KOPT-K1 (cell line): ENCODE measurements at regions not wholly inside any gene's neighbourhood (a gene's known extent, or its start where the extent isn't known, plus 50 kb on each side); places are given as distances from the start of the nearest gene placed in this dataset.

Source experiments
- H3K27ac ChIP-seq: fragments of 200-600 bp; sonication (generic); 2 replicates; pipeline ENCODE4 v1.5.1; 2016; ENCODE audit warnings: antibody characterized with exemption, mild to moderate bottlenecking, low read depth, low read length; ENCODE audit not compliant: poor library complexity, severe bottlenecking
- H3K36me3 ChIP-seq: fragments of 200-600 bp; sonication (generic); 2 replicates; pipeline ENCODE4 v1.5.1; 2017; ENCODE audit warnings: antibody characterized with exemption, mild to moderate bottlenecking, low read length, moderate library complexity; ENCODE audit not compliant: insufficient read depth
- H3K9me3 ChIP-seq: fragments of 200-600 bp; sonication (generic); 2 replicates; pipeline ENCODE4 v1.5.1; 2017; ENCODE audit warnings: antibody characterized with exemption, low read length, mild to moderate bottlenecking; ENCODE audit not compliant: insufficient read depth, poor library complexity, severe bottlenecking

GRCh38 chr5:133778636-133779035 lies 166.3 kb upstream of the FSTL4 start:
- H3K9me3 ChIP-seq, result no peaks in the 10 kb centered on the region
- no peaks in the 10 kb centered on the region for H3K36me3 ChIP-seq
- H3K27ac ChIP-seq, result no peak overlapping the region

GRCh38 chr5:133777951-133778350 lies 165.6 kb upstream of the FSTL4 start:
- no peaks in the 10 kb centered on the region for H3K9me3 ChIP-seq
- H3K36me3 ChIP-seq, result no peaks in the 10 kb centered on the region
- no peak overlapping the region for H3K27ac ChIP-seq

- Histone ChIP-seq H3K9me3 (peaks cover 5% of the 10 kb centered on the region), H3K36me3 (no peaks in the 10 kb centered on the region)
These were observed 163.4 kb upstream of the FSTL4 start for GRCh38 chr5:133775584-133776304.

GRCh38 chr5:133773247-133774202 lies 161.2 kb upstream of the FSTL4 start:
- Histone ChIP-seq H3K27ac (no peak overlapping the region), H3K36me3 (no peaks in the 10 kb centered on the region), H3K9me3 (peaks cover 5% of the 10 kb centered on the region)

More at GRCh38 chr5:133775584-133776304, 163.4 kb upstream of the FSTL4 start:
- H3K27ac ChIP-seq, result no peak overlapping the region

- H3K27ac ChIP-seq, result no peak overlapping the region
- peaks cover 5% of the 10 kb centered on the region for H3K9me3 ChIP-seq
- no peaks in the 10 kb centered on the region for H3K36me3 ChIP-seq
These were observed 157.5 kb upstream of the FSTL4 start for GRCh38 chr5:133769842-133770241.

GRCh38 chr5:133763744-133764143 lies 151.4 kb upstream of the FSTL4 start:
- Histone ChIP-seq H3K9me3 (no peaks in the 10 kb centered on the region), H3K36me3 (no peaks in the 10 kb centered on the region), H3K27ac (no peak overlapping the region)

GRCh38 chr5:133761632-133762031 lies 149.3 kb upstream of the FSTL4 start:
- no peaks in the 10 kb centered on the region for H3K36me3 ChIP-seq
- no peak overlapping the region for H3K27ac ChIP-seq
- no peaks in the 10 kb centered on the region for H3K9me3 ChIP-seq

GRCh38 chr5:133760532-133760931 lies 148.2 kb upstream of the FSTL4 start:
- no peaks in the 10 kb centered on the region for H3K9me3 ChIP-seq
- H3K36me3 ChIP-seq, result no peaks in the 10 kb centered on the region
- H3K27ac ChIP-seq, result no peak overlapping the region

GRCh38 chr5:133758641-133759040 lies 146.3 kb upstream of the FSTL4 start:
- H3K27ac ChIP-seq, result no peak overlapping the region
- no peaks in the 10 kb centered on the region for H3K9me3 ChIP-seq
- no peaks in the 10 kb centered on the region for H3K36me3 ChIP-seq

GRCh38 chr5:133757396-133757945 lies 145.1 kb upstream of the FSTL4 start:
- H3K36me3 ChIP-seq, result no peaks in the 10 kb centered on the region
- H3K27ac ChIP-seq, result no peak overlapping the region
- no peaks in the 10 kb centered on the region for H3K9me3 ChIP-seq

GRCh38 chr5:133756756-133757155 lies 144.4 kb upstream of the FSTL4 start:
- H3K9me3 ChIP-seq, result no peaks in the 10 kb centered on the region

GRCh38 chr5:133756036-133756435 lies 143.7 kb upstream of the FSTL4 start:
- Histone ChIP-seq H3K36me3 (no peaks in the 10 kb centered on the region), H3K9me3 (no peaks in the 10 kb centered on the region), H3K27ac (no peak overlapping the region)

More at GRCh38 chr5:133756756-133757155, 144.4 kb upstream of the FSTL4 start:
- Histone ChIP-seq H3K27ac (no peak overlapping the region), H3K36me3 (no peaks in the 10 kb centered on the region)

GRCh38 chr5:133754575-133755169 lies 142.3 kb upstream of the FSTL4 start:
- H3K27ac ChIP-seq, result no peak overlapping the region

GRCh38 chr5:133753856-133754255 lies 141.5 kb upstream of the FSTL4 start:
- no peaks in the 10 kb centered on the region for H3K36me3 ChIP-seq
- H3K27ac ChIP-seq, result no peak overlapping the region
- H3K9me3 ChIP-seq, result no peaks in the 10 kb centered on the region

More at GRCh38 chr5:133754575-133755169, 142.3 kb upstream of the FSTL4 start:
- H3K36me3 ChIP-seq, result no peaks in the 10 kb centered on the region
- no peaks in the 10 kb centered on the region for H3K9me3 ChIP-seq

- Histone ChIP-seq H3K27ac (no peak overlapping the region), H3K9me3 (no peaks in the 10 kb centered on the region), H3K36me3 (no peaks in the 10 kb centered on the region)
These were observed 139.5 kb upstream of the FSTL4 start for GRCh38 chr5:133751846-133752245.
